Esophagus squamous epithelium (tissue), 5 donors: ENCODE measurements at regions not wholly inside any gene's neighbourhood (a gene's known extent, or its start where the extent isn't known, plus 50 kb on each side); places are given as distances from the start of the nearest gene placed in this dataset.

Experiments
- DNase-seq: peaks from one replicate; lab custom pipeline; 2025; lab: John Stamatoyannopoulos, UW
- H3K27ac ChIP-seq, 4 donors: fragments of 200-600 bp; sonication (generic); one replicate each; pipeline ENCODE4 v1.5.1; 2016 to 2019; ENCODE audit warnings: mild to moderate bottlenecking in 1 of 4
- H3K27me3 ChIP-seq, 4 donors: fragments of 200-600 bp; sonication (generic); 1 replicate in 3 of 4; 2 replicates in 1 of 4; pipeline versions ENCODE4 v1.5.1 to v1.6.0; 2017 to 2021; ENCODE audit warnings: antibody characterized with exemption in 1 of 4
- H3K36me3 ChIP-seq, 3 donors: fragments of 200-600 bp; sonication (generic); one replicate each; pipeline ENCODE4 v1.5.1; 2016 to 2019
- H3K4me1 ChIP-seq, 3 donors: fragments of 200-600 bp; sonication (generic); one replicate each; pipeline ENCODE4 v1.5.1; 2017 to 2019
- H3K4me3 ChIP-seq, 4 donors: fragments of 200-600 bp; sonication (generic); 1 replicate in 3 of 4; 2 replicates in 1 of 4; pipeline ENCODE4 v1.5.1; 2016 to 2019; ENCODE audit warnings: mild to moderate bottlenecking in 2 of 4, moderate library complexity in 1 of 4
- H3K9me3 ChIP-seq, 3 donors: fragments of 200-600 bp; sonication (generic); one replicate each; pipeline ENCODE4 v1.5.1; 2016 to 2019
- POLR2A ChIP-seq, 4 donors: fragments of 450-650 bp; IDR thresholded peaks; one replicate each; pipeline ENCODE4 v1.6.1; 2017; ENCODE audit warnings: antibody characterized with exemption in 4 of 4, mild to moderate bottlenecking in 4 of 4, moderate library complexity in 3 of 4
- WGBS, 2 donors: methylation state at CpG; one replicate each; pipeline ENCODE4 v1.1.5; 2018; 5-methylcytosine and 5-hydroxymethylcytosine counted together
- intact Hi-C: fragments of 100-400 bp; cut with DNase I; formaldehyde crosslinking; loops from one replicate; pipeline ENCODE4 v1.15.0; 2022
- TF ChIP-seq, protein P1 (sequence below), 6 experiments: fragments of 450-650 bp in 4 of 6; fragments of 200-600 bp in 2 of 6; sonication (generic) in 2 of 6; IDR thresholded peaks; one replicate each; pipeline ENCODE4 v1.5.1; 2016 to 2019; ENCODE audit warnings: antibody characterized with exemption in 6 of 6, mild to moderate bottlenecking in 4 of 6, moderate library complexity in 4 of 6
- donor health status: DM: yes; HTN: yes; CAD: no.

DNA sequence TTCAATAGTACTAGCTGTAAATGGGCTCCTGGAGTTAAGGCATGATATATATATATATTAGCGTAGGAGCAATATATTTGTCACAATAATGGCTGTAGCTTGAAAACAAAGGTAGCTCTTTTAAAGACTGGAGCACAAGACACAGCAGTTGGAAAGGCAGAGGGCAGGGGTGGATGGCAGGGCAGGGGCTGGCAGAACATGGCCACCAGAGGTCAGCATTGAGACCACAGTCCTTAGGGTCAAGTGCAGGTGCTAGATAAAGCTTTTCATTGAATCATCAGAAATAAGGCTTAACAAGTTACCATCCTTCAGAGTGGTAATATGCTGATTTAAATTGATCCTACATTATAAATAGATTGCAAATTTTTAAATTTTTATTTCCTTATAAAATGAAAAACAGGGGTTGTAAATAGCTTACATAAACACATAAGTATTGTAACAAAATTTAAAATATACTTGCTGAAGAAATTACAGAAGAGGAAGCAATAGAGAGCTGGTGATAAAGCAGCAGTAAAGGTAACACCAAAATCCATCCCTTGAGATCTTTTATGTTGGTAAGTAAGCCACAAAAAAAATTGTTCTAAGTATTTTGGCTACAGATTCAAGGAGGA, 161.2 kb upstream of the PIEZO2 start:
- no peak overlapping the region for H3K27ac ChIP-seq
- H3K27me3 ChIP-seq = no peaks in the 10 kb centered on the region
- H3K36me3 ChIP-seq = no peaks in the 10 kb centered on the region
- intact Hi-C loops = no loop called here
- H3K4me3 ChIP-seq = no peak overlapping the region
- H3K9me3 ChIP-seq = no peaks in the 10 kb centered on the region
- 83 to 94% methylated on average over 1 of the region's 1 CpG for WGBS, 2 donors
- no peaks in the 10 kb centered on the region for H3K4me1 ChIP-seq
- DNase-seq = no peak
- no peak for TF ChIP-seq POLR2A (IDR thresholded peaks at IDR 0.05)
- TF ChIP-seq, protein P1, sequence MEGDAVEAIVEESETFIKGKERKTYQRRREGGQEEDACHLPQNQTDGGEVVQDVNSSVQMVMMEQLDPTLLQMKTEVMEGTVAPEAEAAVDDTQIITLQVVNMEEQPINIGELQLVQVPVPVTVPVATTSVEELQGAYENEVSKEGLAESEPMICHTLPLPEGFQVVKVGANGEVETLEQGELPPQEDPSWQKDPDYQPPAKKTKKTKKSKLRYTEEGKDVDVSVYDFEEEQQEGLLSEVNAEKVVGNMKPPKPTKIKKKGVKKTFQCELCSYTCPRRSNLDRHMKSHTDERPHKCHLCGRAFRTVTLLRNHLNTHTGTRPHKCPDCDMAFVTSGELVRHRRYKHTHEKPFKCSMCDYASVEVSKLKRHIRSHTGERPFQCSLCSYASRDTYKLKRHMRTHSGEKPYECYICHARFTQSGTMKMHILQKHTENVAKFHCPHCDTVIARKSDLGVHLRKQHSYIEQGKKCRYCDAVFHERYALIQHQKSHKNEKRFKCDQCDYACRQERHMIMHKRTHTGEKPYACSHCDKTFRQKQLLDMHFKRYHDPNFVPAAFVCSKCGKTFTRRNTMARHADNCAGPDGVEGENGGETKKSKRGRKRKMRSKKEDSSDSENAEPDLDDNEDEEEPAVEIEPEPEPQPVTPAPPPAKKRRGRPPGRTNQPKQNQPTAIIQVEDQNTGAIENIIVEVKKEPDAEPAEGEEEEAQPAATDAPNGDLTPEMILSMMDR (IDR thresholded peaks at IDR 0.05) = peak; percentile 12 to 57 (median 48)

DNA sequence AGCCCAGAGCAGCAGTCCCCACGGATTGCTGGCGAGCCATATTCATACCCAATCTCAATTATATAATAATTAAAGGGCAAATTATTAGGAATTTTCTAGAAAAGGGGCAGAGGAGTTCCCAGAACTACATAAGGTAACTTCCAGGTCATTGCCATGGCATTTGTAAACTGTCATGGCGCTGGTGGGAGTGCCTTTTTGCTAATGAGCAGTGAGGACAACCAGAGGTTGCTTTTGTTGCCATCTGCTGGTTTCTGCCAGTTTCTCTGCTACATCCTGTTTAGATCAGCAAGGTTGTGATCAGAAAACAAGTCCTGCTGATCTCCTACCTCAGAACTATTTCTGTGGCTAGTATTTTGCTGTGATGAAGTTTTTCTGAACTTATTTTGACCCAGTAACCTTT, 159.8 kb upstream of the PIEZO2 start:
- H3K27ac ChIP-seq = no peak overlapping the region
- no peaks in the 10 kb centered on the region for H3K9me3 ChIP-seq
- no peak overlapping the region for H3K4me3 ChIP-seq
- H3K27me3 ChIP-seq = no peaks in the 10 kb centered on the region
- no peak for DNase-seq
- WGBS, 2 donors = 67 to 88% methylated on average over 3 of the region's 3 CpGs
- TF ChIP-seq POLR2A (IDR thresholded peaks at IDR 0.05) = no peak
- TF ChIP-seq, protein P1 (IDR thresholded peaks at IDR 0.05) = no peak
- no peaks in the 10 kb centered on the region for H3K36me3 ChIP-seq
- intact Hi-C loops = no loop called here
- H3K4me1 ChIP-seq = no peaks in the 10 kb centered on the region

DNA sequence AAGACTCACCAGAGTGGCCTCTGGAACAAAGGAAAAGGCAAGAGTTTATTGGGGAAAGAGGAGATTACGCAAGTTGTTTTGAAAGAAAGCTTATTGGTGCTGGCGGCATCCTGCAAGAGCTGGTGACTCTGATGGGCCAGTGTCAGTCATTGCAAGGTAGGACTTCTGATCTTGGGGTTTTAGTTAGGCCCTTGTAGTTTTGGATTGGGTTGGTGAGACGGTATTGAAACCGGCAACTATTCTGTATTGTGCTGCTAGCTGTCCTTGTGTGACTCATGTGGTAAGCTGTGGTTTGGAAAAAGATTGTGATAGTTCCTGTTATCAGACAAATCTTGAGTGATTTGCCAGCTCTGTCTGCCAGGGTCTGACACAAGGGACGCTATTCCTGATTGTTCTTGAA, 159.1 kb upstream of the PIEZO2 start:
- DNase-seq = no peak
- Histone ChIP-seq H3K27me3 (no peaks in the 10 kb centered on the region), H3K27ac (no peak overlapping the region), H3K4me1 (no peaks in the 10 kb centered on the region), H3K36me3 (no peaks in the 10 kb centered on the region), H3K9me3 (no peaks in the 10 kb centered on the region), H3K4me3 (no peak overlapping the region)
- 58 to 79% methylated on average over 5 of the region's 5 CpGs for WGBS, 2 donors
- intact Hi-C loops = no loop called here
- TF ChIP-seq, protein P1 (IDR thresholded peaks at IDR 0.05) = no peak
- TF ChIP-seq POLR2A (IDR thresholded peaks at IDR 0.05) = no peak

DNA sequence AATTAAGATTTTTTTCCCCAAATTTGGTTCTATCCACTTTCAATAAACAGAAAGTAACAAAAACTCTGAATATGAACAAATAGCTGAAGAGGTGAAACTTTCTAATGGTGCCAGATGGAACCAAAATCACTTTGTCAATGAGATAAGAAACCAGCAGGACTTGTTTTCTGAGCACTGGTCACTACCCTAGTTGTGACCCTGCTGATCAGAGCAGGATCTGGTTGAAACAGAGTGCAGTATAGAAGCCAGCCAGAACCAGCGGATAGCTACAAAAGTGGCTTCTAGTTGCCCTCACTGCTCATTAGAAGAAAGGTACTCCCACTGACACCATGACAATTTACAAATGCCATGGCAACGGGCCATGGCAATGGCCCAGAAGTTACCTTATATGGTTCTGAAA, 158.3 kb upstream of the PIEZO2 start:
- intact Hi-C loops = no loop called here
- H3K27me3 ChIP-seq = no peaks in the 10 kb centered on the region
- 60 to 78% methylated on average over 2 of the region's 2 CpGs for WGBS, 2 donors
- H3K27ac ChIP-seq = no peak overlapping the region
- TF ChIP-seq POLR2A (IDR thresholded peaks at IDR 0.05) = no peak
- TF ChIP-seq, protein P1 (IDR thresholded peaks at IDR 0.05) = no peak
- DNase-seq = no peak
- no peaks in the 10 kb centered on the region for H3K4me1 ChIP-seq
- H3K36me3 ChIP-seq = no peaks in the 10 kb centered on the region
- no peak overlapping the region for H3K4me3 ChIP-seq
- no peaks in the 10 kb centered on the region for H3K9me3 ChIP-seq

DNA sequence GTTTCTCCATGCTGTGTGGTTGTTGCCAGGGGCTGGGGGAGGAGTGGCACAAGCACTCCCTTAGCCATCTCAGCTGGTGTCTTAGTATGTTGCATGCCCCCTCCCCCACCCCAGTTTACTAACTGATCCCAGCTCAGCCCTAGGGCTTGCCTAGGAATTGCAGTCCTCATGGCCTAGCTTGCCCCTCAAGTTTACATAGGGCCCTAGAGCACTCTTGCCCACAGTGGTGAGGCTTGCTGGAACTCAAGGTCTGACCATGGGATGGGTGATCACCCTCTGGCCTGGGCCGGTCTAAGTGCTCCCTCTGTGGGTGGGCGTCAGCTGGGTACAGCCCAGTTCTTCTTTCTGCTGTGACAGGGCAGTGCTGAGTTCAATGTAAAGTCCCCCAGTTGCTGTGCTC, 156.1 kb upstream of the PIEZO2 start:
- no peak for DNase-seq
- Histone ChIP-seq H3K27ac (no peak overlapping the region), H3K36me3 (no peaks in the 10 kb centered on the region), H3K9me3 (no peaks in the 10 kb centered on the region), H3K4me1 (no peaks in the 10 kb centered on the region), H3K27me3 (no peaks in the 10 kb centered on the region), H3K4me3 (no peak overlapping the region)
- intact Hi-C loops = no loop called here
- TF ChIP-seq POLR2A (IDR thresholded peaks at IDR 0.05) = no peak
- TF ChIP-seq, protein P1 (IDR thresholded peaks at IDR 0.05) = no peak
- 83% methylated on average over 2 of the region's 2 CpGs; no CpG with 5 or more reads in 1 of the 2 donors for WGBS, 2 donors
